Gastroesophageal sphincter (tissue), 4 donors: ENCODE measurements at regions not wholly inside any gene's neighbourhood (a gene's known extent, or its start where the extent isn't known, plus 50 kb on each side); places are given as distances from the start of the nearest gene placed in this dataset.

Source experiments
- ATAC-seq: fragments of 150-250 bp; one replicate; pipeline ENCODE4 v1.9.1; 2016; ENCODE audit warnings: mild to moderate bottlenecking, moderate library complexity
- H3K27ac ChIP-seq, 4 donors: fragments of 200-600 bp; sonication (generic) in 3 of 4; 1 replicate in 3 of 4; 2 replicates in 1 of 4; pipeline ENCODE4 v1.5.1; 2016 to 2019
- H3K27me3 ChIP-seq: fragments of 200-600 bp; sonication (generic); one replicate; pipeline ENCODE4 v1.5.1; 2019
- H3K36me3 ChIP-seq, 2 donors: fragments of 200-600 bp; sonication (generic); one replicate each; pipeline ENCODE4 v1.5.1; 2019; ENCODE audit warnings: control low read depth in 1 of 2
- H3K4me1 ChIP-seq, 3 donors: fragments of 200-600 bp; sonication (generic); 1 replicate in 2 of 3; 2 replicates in 1 of 3; pipeline ENCODE4 v1.5.1; 2016 to 2019; ENCODE audit warnings: control low read depth in 2 of 3
- H3K4me3 ChIP-seq, 2 donors: fragments of 200-600 bp; sonication (generic); one replicate each; pipeline ENCODE4 v1.5.1; 2019; ENCODE audit warnings: mild to moderate bottlenecking in 1 of 2, moderate library complexity in 1 of 2
- H3K9me3 ChIP-seq, 3 donors: fragments of 200-600 bp; sonication (generic); one replicate each; pipeline ENCODE4 v1.5.1; 2017 to 2019; ENCODE audit warnings: control low read depth in 2 of 3
- CTCF ChIP-seq, 4 experiments: fragments of 200-600 bp in 2 of 4; fragments of 450-650 bp in 2 of 4; sonication (generic) in 1 of 4; IDR thresholded peaks; one replicate each; pipeline ENCODE4 v1.5.1; 2017 to 2019; ENCODE audit warnings: antibody characterized with exemption in 4 of 4, mild to moderate bottlenecking in 2 of 4, moderate library complexity in 2 of 4
- EP300 ChIP-seq: sonication (generic); formaldehyde crosslinking; IDR thresholded peaks from one replicate; pipeline ENCODE4 v1.6.1; 2017; ENCODE audit warnings: antibody characterized with exemption, mild to moderate bottlenecking
- POLR2A ChIP-seq, 2 donors: fragments of 450-650 bp; IDR thresholded peaks; one replicate each; pipeline ENCODE4 v1.6.1; 2017; ENCODE audit warnings: antibody characterized with exemption in 2 of 2, mild to moderate bottlenecking in 2 of 2, moderate library complexity in 1 of 2
- POLR2AphosphoS5 ChIP-seq: sonication (generic); formaldehyde crosslinking; IDR thresholded peaks from one replicate; pipeline ENCODE4 v1.6.1; 2017; ENCODE audit warnings: antibody characterized with exemption
- WGBS, 2 donors: methylation state at CpG; one replicate each; pipeline ENCODE4 v1.1.5; 2018; ENCODE audit warnings: low coverage in 1 of 2; 5-methylcytosine and 5-hydroxymethylcytosine counted together

GRCh38 chr1:188497020-188497419, 1668.3 kb downstream of the PLA2G4A start:
- no peak overlapping the region for H3K4me3 ChIP-seq
- H3K36me3 ChIP-seq: no peaks in the 10 kb centered on the region
- no peaks in the 10 kb centered on the region for H3K4me1 ChIP-seq
- no peak overlapping the region for H3K27ac ChIP-seq
- no peak for TF ChIP-seq POLR2AphosphoS5
- no peak for TF ChIP-seq EP300
- no peak for TF ChIP-seq POLR2A (IDR thresholded peaks at IDR 0.05)
- no peak for TF ChIP-seq CTCF (IDR thresholded peaks at IDR 0.05)
- no peak for ATAC-seq
- 68 to 90% methylated on average over 1 of the region's 1 CpG for WGBS, 2 donors
- peaks cover 0 to 8% (median 0%) of the 10 kb centered on the region in 3 donors for H3K9me3 ChIP-seq
- no peaks in the 10 kb centered on the region for H3K27me3 ChIP-seq

GRCh38 chr1:188499690-188500089, 1670.9 kb downstream of the PLA2G4A start:
- Histone ChIP-seq H3K27ac (no peak overlapping the region), H3K4me3 (no peak overlapping the region), H3K36me3 (no peaks in the 10 kb centered on the region), H3K9me3 (peaks cover 0 to 8% (median 0%) of the 10 kb centered on the region in 3 donors), H3K4me1 (no peaks in the 10 kb centered on the region), H3K27me3 (no peaks in the 10 kb centered on the region)
- TF ChIP-seq CTCF (IDR thresholded peaks at IDR 0.05) (no peak), POLR2A (IDR thresholded peaks at IDR 0.05) (no peak), EP300 (no peak), POLR2AphosphoS5 (no peak)
- no peak for ATAC-seq
- 57 to 74% methylated on average over 1 of the region's 1 CpG for WGBS, 2 donors

GRCh38 chr1:188514917-188515316, 1686.2 kb downstream of the PLA2G4A start:
- H3K36me3 ChIP-seq: no peaks in the 10 kb centered on the region
- no peaks in the 10 kb centered on the region for H3K27me3 ChIP-seq
- 55 to 93% methylated on average over 3 of the region's 3 CpGs for WGBS, 2 donors
- no peaks in the 10 kb centered on the region for H3K9me3 ChIP-seq
- no peak for ATAC-seq
- H3K27ac ChIP-seq: no peak overlapping the region
- TF ChIP-seq POLR2AphosphoS5 (no peak), POLR2A (IDR thresholded peaks at IDR 0.05) (no peak), EP300 (no peak), CTCF (IDR thresholded peaks at IDR 0.05) (no peak)
- no peaks in the 10 kb centered on the region for H3K4me1 ChIP-seq
- no peak overlapping the region for H3K4me3 ChIP-seq

- no peak for ATAC-seq
Observed at GRCh38 chr1:188517139-188517538, 1688.4 kb downstream of the PLA2G4A start.

More at GRCh38 chr1:188517139-188517538, 1688.4 kb downstream of the PLA2G4A start:
- WGBS, 2 donors: 78 to 100% methylated on average over 1 of the region's 1 CpG
- Histone ChIP-seq H3K36me3 (no peaks in the 10 kb centered on the region), H3K27me3 (no peaks in the 10 kb centered on the region), H3K27ac (no peak overlapping the region), H3K9me3 (no peaks in the 10 kb centered on the region), H3K4me1 (no peaks in the 10 kb centered on the region), H3K4me3 (no peak overlapping the region)
- TF ChIP-seq POLR2A (IDR thresholded peaks at IDR 0.05) (no peak), EP300 (no peak), CTCF (IDR thresholded peaks at IDR 0.05) (no peak), POLR2AphosphoS5 (no peak)
